HEK293T (cell line): ENCODE measurements at regions not wholly inside any gene's neighbourhood (a gene's known extent, or its start where the extent isn't known, plus 50 kb on each side); places are given as distances from the start of the nearest gene placed in this dataset.

Experiments
- ARNT ChIP-seq: fragments of 450-650 bp; IDR thresholded peaks from 2 replicates; pipeline ENCODE4 v1.6.1; 2017; ENCODE audit warnings: mild to moderate bottlenecking
- BHLHE40 ChIP-seq: fragments of 450-650 bp; IDR thresholded peaks from 2 replicates; pipeline ENCODE4 v1.6.1; 2016; ENCODE audit warnings: mild to moderate bottlenecking, moderate library complexity, borderline replicate concordance
- FOXM1 ChIP-seq: fragments of 450-650 bp; IDR thresholded peaks from 2 replicates; pipeline ENCODE4 v1.6.1; 2017; ENCODE audit warnings: mild to moderate bottlenecking, borderline replicate concordance
- SP1 ChIP-seq: fragments of 450-650 bp; IDR thresholded peaks from 2 replicates; pipeline ENCODE4 v1.6.1; 2017

DNA sequence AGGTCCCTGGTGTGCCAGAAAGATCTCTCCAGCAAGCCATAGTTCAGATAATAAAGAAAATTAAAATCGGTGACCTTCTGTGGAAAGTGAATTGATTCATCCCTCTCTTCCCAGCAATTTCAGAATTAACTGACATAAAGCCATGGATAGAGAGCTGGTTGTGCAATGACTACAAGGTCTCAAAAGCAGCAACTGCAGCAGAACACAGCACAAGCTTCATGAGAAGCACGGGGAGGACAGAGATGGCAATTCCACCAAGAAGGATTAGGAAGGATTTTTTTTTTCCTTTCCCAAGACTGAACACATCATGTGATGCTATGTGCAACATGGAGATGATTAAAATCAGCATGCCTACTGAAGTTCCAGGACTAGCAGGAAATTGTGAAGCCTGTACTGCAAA is 154.9 kb upstream of the PLEKHG7 start:
- TF ChIP-seq FOXM1 (no peak), SP1 (no peak), BHLHE40 (no peak), ARNT (no peak)
